Thyroid gland (tissue), 4 donors: ENCODE measurements at regions not wholly inside any gene's neighbourhood (a gene's known extent, or its start where the extent isn't known, plus 50 kb on each side); places are given as distances from the start of the nearest gene placed in this dataset.

Source experiments
- DNase-seq, 2 donors: peaks; one replicate each; pipeline ENCODE4 v3.0.0-alpha.2; 2019
- H3K27ac ChIP-seq, 3 donors: fragments of 200-600 bp; sonication (generic); 1 replicate in 2 of 3; 2 replicates in 1 of 3; pipeline ENCODE4 v1.5.1; 2016 to 2019; ENCODE audit warnings: mild to moderate bottlenecking in 1 of 3, moderate library complexity in 1 of 3
- H3K27me3 ChIP-seq: fragments of 200-600 bp; sonication (generic); one replicate; pipeline ENCODE4 v1.5.1; 2019
- H3K36me3 ChIP-seq, 2 donors: fragments of 200-600 bp; sonication (generic); one replicate each; pipeline ENCODE4 v1.5.1; 2016 to 2019
- H3K4me1 ChIP-seq, 2 donors: fragments of 200-600 bp; sonication (generic); one replicate each; pipeline ENCODE4 v1.5.1; 2017 to 2019
- H3K4me3 ChIP-seq, 3 donors: fragments of 200-600 bp; sonication (generic); replicated peaks in 1 of 3; 1 replicate in 2 of 3; 2 replicates in 1 of 3; pipeline ENCODE4 v1.5.1; 2016; ENCODE audit warnings: mild to moderate bottlenecking in 1 of 3
- H3K9me3 ChIP-seq: fragments of 200-600 bp; sonication (generic); one replicate; pipeline ENCODE4 v1.5.1; 2017
- POLR2A ChIP-seq, 2 donors: fragments of 450-650 bp; IDR thresholded peaks; one replicate each; pipeline ENCODE4 v1.6.1; 2017; ENCODE audit warnings: antibody characterized with exemption in 2 of 2, mild to moderate bottlenecking in 2 of 2, moderate library complexity in 1 of 2
- WGBS, 2 donors: methylation state at CpG; one replicate each; pipeline ENCODE4 v1.1.5; 2017; 5-methylcytosine and 5-hydroxymethylcytosine counted together
- intact Hi-C: fragments of 100-400 bp; cut with DNase I; formaldehyde crosslinking; loops from one replicate; pipeline ENCODE4 v1.15.1; 2023
- TF ChIP-seq, protein P1 (sequence below), 6 experiments: fragments of 200-600 bp in 3 of 6; fragments of 450-650 bp in 3 of 6; sonication (generic) in 3 of 6; IDR thresholded peaks; one replicate each; pipeline ENCODE4 v1.5.1; 2016 to 2019; ENCODE audit warnings: antibody characterized with exemption in 6 of 6, mild to moderate bottlenecking in 2 of 6, inconsistent platforms in 1 of 6, moderate library complexity in 1 of 6

- intact Hi-C loops: no loop called here
- Histone ChIP-seq H3K36me3 (peaks cover 22 to 44% of the 10 kb centered on the region in 2 donors), H3K9me3 (no peaks in the 10 kb centered on the region), H3K27me3 (no peaks in the 10 kb centered on the region), H3K4me3 (no peak overlapping the region), H3K27ac (no peak overlapping the region), H3K4me1 (no peaks in the 10 kb centered on the region)
- no peak for DNase-seq
- no peak for TF ChIP-seq POLR2A (IDR thresholded peaks at IDR 0.05)
- TF ChIP-seq, protein P1, sequence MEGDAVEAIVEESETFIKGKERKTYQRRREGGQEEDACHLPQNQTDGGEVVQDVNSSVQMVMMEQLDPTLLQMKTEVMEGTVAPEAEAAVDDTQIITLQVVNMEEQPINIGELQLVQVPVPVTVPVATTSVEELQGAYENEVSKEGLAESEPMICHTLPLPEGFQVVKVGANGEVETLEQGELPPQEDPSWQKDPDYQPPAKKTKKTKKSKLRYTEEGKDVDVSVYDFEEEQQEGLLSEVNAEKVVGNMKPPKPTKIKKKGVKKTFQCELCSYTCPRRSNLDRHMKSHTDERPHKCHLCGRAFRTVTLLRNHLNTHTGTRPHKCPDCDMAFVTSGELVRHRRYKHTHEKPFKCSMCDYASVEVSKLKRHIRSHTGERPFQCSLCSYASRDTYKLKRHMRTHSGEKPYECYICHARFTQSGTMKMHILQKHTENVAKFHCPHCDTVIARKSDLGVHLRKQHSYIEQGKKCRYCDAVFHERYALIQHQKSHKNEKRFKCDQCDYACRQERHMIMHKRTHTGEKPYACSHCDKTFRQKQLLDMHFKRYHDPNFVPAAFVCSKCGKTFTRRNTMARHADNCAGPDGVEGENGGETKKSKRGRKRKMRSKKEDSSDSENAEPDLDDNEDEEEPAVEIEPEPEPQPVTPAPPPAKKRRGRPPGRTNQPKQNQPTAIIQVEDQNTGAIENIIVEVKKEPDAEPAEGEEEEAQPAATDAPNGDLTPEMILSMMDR (IDR thresholded peaks at IDR 0.05): no peak
- 98 to 100% methylated on average over 8 to 16 of the region's 16 CpGs for WGBS, 2 donors
Measured at GRCh38 chr15:62835762-62836161, 206.8 kb upstream of the TPM1 start.

DNA sequence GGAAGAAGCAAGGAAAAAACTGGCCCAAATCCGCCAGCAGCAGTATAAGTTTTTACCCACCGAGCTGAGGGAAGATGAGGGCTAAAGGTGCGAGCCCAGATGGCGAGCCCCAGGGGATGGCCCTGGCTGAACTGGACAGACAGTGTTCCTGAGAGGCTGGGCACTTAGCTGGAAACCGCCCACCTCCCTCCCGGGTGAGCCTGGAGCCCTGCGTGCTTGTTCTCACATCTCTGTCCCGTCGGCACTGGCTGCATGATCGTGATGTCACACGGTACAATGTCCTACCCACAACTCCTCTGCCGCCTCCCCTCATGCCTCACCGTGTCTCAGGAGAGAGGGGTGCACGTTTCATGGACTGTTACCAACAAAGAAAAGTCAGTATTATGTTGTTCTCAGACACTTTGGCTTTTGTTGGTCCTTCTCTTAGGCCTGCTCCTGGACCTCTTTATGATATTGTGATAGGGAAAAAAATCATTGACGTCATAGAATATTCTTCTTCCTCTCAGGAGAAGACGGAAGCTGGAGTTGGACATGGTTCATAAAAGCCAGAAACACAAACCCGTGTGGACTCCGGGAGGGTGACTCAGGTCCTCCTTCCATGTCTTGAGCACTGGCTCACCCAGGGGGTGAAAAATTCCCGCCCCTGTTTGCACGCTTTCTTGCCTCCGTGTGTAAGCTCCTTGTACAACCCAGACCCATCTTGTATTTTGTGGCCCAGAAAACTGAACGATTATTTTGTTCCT is 201.8 kb upstream of the TPM1 start:
- H3K36me3 ChIP-seq: peaks cover 14 to 34% of the 10 kb centered on the region in 2 donors
- TF ChIP-seq, protein P1 (IDR thresholded peaks at IDR 0.05): no peak
- TF ChIP-seq POLR2A (IDR thresholded peaks at IDR 0.05): no peak
- DNase-seq: no peak
- 93 to 95% methylated on average over 22 of the region's 22 CpGs for WGBS, 2 donors
- H3K4me1 ChIP-seq: no peaks in the 10 kb centered on the region
- no peaks in the 10 kb centered on the region for H3K9me3 ChIP-seq
- no peaks in the 10 kb centered on the region for H3K27me3 ChIP-seq
- no peak overlapping the region for H3K4me3 ChIP-seq
- no peak overlapping the region for H3K27ac ChIP-seq
- intact Hi-C loops: loop anchor here (5.0 kb wide), 1 partner anchor 252 kb away; no protein-coding TSS in a partner anchor

DNA sequence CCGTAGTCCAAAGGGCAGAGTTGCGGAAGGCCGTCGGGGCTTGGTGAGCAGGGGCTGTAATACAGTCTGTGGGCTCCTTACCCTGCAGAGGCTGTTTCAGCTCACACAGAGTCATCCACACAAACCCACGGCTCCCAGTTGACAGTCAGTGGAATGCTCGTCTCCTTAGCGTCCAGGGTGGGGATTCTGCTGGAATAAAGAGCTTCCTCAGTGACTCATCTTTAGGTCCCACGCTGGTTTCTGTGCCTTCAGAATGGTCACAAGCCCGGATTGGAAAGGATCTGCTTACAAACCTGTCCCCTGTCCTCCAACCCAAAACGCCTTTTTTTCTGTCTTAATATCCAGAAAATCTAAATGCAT is 201.3 kb upstream of the TPM1 start:
- Histone ChIP-seq H3K27ac (no peak overlapping the region), H3K27me3 (no peaks in the 10 kb centered on the region), H3K4me1 (no peaks in the 10 kb centered on the region), H3K9me3 (no peaks in the 10 kb centered on the region), H3K36me3 (peaks cover 8 to 29% of the 10 kb centered on the region in 2 donors), H3K4me3 (no peak overlapping the region)
- intact Hi-C loops: loop anchor here (5.0 kb wide), 1 partner anchor 251 kb away; no protein-coding TSS in a partner anchor
- DNase-seq: no peak
- WGBS, 2 donors: 92 to 94% methylated on average over 10 of the region's 10 CpGs
- TF ChIP-seq, protein P1 (IDR thresholded peaks at IDR 0.05): no peak
- no peak for TF ChIP-seq POLR2A (IDR thresholded peaks at IDR 0.05)

DNA sequence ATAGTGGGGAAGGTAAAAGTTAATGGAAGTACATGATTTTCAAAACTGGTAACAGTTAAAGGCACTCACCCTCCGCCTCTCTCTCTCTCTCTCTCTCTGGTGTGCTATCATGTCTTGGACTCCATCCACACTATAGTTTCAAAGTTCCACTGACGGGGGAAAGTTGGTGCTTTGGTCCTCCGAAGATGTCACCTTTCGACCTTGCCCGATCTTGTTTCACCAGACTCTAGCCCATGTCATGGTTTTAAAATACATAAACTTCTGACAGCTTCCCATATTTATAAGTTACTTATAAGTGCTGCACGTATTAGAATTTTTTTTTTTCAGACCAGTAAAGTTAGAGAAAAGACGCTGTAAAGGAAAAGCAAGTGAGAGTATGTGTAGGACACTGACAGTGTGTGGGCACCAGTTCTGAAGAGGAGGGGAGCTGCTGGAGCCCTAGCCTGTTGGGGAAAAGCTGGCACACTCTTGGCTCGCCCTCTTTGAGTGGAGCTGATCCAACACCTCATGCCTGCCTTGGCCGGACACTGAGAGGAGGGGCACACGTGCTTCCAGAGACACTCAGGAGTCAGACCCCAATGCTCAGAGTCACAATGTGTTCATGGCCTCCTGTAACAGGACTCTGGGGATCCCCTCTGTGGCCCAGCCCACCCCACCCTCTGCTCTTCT is 200.5 kb upstream of the TPM1 start:
- intact Hi-C loops: loop anchor here (5.0 kb wide), 1 partner anchor 250 kb away; no protein-coding TSS in a partner anchor
- H3K27ac ChIP-seq: no peak overlapping the region
- WGBS, 2 donors: 88 to 90% methylated on average over 10 of the region's 10 CpGs

More for the DNA sequence above, 200.5 kb upstream of the TPM1 start:
- Histone ChIP-seq H3K9me3 (no peaks in the 10 kb centered on the region), H3K27me3 (no peaks in the 10 kb centered on the region), H3K4me3 (no peak overlapping the region), H3K36me3 (peaks cover 8 to 24% of the 10 kb centered on the region in 2 donors), H3K4me1 (no peaks in the 10 kb centered on the region)
- TF ChIP-seq, protein P1 (IDR thresholded peaks at IDR 0.05): no peak
- no peak for TF ChIP-seq POLR2A (IDR thresholded peaks at IDR 0.05)
- DNase-seq: no peak
